HG02970 (cell line): ENCODE measurements at regions not wholly inside any gene's neighbourhood (a gene's known extent, or its start where the extent isn't known, plus 50 kb on each side); places are given as distances from the start of the nearest gene placed in this dataset.
"Not testable (repeated sequence)": the region's sequence is repeated elsewhere in the genome, so short reads cannot be mapped to it uniquely, and the experiment has no call there.

ENCODE experiments used
- ATAC-seq: cut with Tn5 transposase; IDR thresholded peaks from one replicate; pipeline ENCODE4 v1.9.1; 2021; ENCODE audit warnings: mild to moderate bottlenecking, moderate library complexity, moderate number of reproducible peaks; ENCODE audit not compliant: unreplicated experiment, low FRiP score

DNA sequence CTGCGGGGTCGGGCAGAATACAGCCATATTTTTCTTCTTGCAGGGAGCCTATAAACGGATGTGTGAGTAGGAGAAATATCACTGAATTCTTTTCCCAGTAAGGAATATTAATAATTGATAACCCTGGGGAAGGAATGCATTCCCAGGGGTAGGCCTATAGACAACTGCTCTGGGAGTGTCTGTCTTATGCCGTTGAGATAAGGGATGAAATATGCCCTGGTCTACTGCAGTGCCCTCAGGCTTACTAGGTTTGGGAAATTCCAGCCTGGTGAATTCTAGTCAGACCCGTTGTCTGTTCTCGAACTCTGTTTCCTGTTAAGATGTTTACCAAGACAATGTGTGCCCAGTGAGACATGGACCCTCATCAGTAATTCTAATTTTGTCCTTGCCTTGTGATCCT, 1129.3 kb downstream of the ZPLD1 start:
- ATAC-seq: not testable (repeated sequence)

DNA sequence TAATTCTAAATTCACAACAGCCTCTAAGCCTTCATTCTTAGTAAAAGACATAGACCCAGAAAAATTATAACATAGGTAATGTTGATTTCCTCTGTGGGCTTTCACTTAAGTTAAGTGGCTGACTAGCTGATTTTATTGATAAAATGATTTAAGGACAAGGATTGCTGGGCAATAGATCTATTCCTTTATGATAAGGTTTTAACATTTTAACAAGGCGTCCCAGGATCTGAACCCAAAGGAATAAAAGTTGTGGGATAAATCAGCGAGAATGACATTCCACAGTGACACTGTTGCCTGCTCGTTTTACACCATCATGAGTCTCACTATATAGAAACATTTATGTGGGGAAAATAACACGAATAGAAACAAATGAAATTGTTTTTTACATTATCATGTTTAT, 1151.0 kb downstream of the ZPLD1 start:
- no peak for ATAC-seq

DNA sequence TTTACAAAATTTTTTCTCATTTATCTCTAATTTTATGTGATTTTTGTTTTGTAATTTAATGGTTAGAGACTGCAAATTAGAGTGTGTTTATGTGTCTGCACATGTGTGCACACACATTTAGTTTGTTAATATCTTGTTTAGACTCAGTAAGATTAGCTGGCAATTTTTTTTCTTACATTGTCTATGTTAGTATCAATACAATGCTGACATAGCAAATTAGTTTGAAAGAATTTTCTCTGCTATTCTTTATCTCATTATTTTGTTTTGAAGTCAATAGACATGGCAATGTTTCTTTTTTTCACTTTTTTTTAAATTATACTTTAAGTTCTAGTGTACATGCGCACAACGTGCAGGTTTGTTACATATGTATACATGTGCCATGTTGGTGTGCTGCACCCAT, 1155.0 kb downstream of the ZPLD1 start:
- no peak for ATAC-seq

DNA sequence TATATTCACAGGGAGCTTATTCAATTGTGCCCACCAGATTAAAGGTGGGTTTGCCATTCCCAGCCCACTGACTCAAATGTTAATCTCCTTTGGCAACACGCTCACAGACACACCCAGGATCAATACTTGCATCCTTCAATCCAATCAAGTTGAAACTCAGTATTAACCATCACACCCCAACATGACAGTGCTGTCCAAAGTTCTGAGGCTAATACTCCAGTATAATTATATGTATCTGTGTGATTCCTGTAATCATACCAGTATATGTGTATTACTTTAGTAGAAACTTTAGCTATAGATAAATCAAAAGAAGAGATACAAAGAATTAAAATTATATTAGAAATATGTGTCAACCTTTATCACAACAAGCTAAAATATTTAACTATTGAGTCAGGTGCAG, 1166.0 kb downstream of the ZPLD1 start:
- ATAC-seq: no peak

DNA sequence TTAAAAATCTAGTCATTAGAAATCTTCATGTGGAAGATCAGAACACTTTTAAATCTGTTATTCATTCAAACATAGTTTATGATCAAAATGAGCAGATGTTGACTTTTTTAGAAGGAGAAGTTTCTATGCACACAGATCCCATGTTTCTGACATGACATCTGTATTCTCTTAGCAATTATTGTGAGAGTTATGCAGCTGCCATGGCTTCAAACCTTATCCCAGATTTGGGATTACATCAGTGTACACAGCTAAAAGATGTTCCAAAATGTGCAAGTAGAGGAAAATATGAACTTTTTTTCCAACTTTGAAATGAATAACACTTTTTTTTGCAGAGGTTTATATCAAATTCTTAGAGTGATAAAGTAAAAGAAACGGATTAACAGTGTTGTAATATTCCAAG, 1166.9 kb downstream of the ZPLD1 start:
- ATAC-seq: no peak

DNA sequence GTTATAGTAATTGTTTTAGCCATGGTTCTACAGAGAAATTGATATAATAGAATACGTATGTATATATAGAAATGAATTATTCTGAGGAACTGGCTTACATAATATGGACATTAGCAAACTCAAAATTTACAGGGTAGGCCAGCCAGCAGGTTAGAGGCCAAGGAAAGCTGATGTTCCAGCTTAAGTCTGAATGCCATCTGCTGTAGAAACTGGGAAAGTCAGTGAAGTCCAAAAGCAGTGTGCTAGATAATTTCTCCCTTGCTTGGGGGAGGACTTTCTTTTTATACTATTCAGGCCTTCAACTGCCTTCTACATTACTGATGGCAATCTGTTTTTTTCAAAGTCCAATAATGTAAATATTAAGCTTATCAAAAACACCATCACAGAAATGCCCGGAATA, 1174.7 kb downstream of the ZPLD1 start:
- ATAC-seq: no peak

DNA sequence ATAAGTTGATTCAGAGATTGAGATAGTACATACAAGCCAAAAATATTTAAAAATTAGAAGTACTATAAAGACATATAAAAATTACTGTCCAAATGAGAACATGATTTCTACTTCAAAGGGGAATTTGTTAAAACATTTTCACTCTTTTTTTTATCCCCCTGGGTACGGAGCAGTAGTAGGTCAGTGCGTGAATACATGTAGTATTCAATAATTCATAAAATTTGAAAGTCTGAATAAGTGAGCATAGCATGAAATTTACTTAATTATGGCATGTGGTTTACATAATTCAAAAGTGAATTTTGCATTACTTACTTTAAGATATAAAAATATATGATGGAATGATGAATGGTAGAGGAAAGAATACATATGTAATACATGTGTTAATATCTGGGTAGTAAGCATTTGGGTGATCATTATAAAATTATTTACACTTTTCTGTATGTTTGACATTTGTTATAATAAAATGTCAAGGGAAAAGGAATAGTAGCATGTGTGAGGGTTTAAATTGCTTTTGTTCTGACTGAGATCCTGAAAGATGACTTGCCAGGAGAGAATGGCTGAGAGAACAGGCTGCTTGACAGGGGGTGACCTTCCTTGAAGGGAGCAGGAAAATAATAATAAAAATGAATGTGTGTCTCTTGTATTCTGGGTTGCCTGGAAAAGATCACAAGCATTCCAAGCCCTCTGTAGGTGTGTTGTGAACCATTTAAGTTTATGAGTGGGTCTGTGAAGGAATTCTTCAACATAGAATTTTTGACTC, 1178.8 kb downstream of the ZPLD1 start:
- no peak for ATAC-seq

DNA sequence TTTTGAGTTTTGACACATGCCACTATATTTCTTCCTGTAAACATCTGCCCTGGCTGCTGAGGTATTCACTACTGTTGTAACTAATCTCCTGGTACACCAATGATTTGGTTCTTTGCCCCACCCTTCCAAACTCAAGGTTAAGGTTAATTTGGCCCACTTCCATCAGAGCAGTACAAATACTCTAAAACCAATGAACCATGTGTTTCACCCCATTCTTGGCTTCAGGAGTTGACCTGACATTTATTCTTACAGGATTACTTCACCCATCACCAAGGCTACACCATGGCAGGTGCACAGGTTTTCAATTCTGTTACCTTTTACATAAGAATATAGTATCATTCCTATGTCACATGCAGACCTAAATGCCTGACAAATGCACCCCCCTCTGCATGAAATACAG, 1179.9 kb downstream of the ZPLD1 start:
- no peak for ATAC-seq

DNA sequence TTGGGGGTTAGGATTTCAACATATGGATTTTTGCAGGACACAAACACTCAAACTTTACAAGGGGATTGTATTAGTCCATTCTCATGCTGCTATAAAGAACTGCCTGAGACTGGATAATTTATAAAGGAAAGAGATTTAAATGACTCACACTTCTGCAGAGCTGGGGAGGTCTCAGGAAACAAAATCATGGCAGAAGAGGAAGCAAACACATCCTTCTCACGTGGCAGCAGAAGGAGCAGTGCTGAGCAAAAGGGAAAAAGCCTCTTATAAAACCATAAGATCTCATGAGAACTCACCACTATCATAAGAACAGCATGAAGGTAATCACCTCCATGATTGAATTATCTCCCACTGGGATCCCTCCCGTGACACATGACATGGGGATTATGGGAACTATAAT, 1183.1 kb downstream of the ZPLD1 start:
- ATAC-seq: no peak

DNA sequence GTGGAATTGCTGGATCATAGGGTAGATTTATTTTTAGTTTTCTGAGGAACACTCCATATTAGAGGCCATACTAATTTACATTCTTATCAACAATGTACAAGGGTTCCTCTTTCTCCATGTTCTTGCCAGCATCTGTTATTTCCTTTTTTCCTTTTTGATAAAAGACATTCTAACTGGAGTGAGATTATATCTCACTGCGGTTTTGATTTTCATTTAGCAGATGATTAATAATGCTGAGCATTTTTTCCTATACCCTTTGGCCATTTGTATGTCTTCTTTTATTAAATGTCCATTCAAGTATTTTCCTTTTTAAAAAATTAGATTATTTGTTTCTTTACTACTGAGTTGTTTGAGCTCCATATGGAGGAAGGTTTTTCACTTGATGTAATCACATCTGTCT, 1189.5 kb downstream of the ZPLD1 start:
- ATAC-seq: no peak

DNA sequence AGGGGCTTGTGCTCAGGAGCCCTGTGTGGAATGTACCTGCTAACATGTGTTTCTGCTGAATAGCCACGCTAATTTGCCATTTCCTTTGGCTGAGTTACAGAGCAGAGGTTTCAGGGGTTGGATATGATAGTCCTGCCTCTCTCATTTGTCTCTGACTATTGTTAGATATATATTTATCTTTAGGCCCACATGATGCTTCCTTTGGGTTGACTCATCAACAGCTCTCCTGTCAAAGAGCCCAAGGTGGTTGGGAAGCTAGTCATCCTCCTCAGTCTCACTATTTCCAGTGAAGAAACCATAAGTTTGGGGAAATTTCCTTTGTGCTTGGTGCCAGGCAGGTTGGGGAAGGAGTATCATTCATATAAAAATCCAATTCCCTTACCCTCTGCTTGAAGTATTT, 1194.6 kb downstream of the ZPLD1 start:
- ATAC-seq: no peak

DNA sequence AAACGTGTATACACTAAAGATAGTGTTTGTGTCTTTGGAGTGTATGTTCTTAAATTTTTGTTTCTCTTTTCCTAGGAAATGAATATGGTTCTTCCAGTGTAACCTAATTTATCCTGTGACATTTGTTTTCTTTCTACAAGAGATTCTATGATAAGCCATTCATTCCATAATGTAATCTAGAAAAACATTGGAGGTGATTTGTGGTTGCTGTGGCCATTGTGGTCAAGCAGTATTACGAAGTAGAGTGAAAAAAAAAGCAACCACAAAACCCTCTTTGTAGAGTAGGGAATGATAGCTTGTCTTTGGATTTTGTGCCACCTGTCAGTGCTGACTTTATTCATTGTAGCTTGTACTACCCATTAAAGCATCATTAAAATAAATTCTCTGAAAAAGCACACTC, 1209.6 kb downstream of the ZPLD1 start:
- no peak for ATAC-seq

DNA sequence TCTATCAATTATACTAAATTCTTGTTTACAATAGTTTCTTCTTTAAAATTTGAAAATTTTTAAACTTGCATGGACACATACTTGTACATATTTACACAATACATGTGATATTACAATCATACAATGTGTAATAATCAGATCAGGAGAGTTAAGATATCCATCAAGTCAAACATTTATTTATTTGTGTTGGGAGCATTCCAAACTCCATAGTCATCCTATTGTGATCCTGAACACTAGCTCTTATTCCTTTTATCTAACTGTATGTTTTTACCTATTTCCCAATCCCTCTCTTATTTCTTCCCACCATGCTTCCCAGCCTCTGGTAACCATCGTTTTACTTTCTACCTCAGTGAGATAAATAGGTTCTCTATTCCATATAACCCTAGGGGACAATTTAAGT, 1219.2 kb downstream of the ZPLD1 start:
- ATAC-seq: no peak

DNA sequence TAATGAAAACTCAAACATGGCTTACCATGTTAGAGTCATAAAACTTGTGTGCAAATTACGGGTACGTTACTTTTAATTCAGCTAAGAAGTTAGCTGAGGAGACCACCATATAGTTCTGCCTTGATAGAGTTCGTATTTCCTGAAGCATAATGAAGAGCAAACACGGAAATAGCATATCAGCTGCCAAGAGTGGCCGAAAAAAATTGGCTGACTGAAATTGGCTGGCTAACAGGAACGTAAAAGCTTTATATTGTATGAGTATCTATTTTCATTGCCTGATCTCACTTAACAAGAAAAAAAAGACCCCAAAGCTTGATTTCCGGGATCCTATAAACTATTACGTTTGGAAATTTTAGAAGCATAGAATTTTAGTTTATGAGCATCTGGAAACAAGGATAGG, 1222.9 kb downstream of the ZPLD1 start:
- ATAC-seq: no peak

DNA sequence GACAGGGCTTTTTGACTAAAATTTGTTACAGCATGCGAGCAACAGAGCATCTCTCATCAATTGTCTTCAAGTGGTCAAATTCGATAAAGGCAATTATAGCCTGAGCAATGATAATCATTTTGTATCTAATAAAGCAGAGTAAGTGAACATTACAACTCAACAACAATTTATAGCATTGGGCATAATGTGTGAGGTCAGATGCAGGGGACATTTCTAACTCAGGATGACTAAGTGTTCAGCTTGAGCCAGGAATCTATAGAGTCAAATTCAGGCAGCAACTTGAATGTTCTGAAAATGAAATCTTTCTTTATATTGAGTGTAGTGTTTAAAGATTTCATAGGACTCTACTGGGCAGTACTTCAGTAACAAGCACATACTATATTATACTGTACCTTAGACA, 1226.0 kb downstream of the ZPLD1 start:
- ATAC-seq: no peak

DNA sequence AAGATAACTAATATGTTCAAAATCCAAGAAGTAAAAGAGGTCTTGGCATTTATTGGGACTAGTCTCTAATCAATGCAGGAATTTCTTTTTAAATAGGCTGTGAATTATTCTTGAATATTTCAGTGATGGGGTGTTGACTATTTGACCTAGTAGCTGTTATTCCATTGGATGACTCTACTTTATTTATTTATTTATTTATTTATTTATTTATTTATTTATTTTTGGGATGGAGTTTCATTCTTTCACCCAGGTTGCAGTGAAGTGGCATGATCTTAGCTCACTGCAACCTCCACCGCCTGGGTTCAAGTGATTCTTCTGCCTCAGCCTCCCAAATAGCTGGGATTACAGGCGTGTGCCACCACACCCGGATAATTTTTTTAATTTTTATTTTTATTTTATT, 1227.8 kb downstream of the ZPLD1 start:
- no peak for ATAC-seq

DNA sequence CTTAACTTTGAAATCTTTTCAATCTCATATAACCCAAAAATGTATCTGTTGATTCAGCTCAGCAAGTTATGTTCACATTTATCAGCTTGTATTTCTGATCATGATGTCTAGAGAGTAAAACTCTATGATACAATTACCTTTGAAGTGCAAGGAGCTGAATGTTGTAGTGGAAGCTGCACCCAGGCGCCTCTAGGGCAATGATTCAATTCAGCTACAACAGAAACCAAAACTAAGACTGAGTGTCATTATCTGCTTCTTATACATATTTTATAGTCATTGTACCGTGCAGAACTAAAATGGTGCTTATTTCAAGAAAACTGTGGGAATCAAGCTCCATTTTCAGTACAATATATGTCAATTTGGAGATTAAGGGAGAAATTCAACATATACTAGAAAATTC, 1237.5 kb downstream of the ZPLD1 start:
- ATAC-seq: no peak

DNA sequence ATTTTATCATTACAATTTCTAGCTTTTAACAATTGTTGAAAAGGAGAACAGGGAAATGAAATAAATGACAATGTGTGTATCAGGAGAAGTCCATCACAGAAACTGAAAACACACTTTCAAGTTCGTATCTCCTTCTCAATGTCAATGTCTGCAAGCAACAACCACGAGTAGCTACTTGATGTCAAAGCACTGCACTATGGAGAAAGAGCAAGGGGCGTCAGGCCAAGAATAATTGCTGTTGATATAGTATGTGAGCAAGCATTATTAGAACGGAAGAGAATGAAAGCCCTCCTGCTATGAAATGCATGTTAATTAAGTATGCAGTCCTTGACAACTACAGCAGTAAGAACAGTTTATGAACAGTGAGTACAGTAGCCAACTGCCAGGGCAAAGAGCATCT, 1250.1 kb downstream of the ZPLD1 start:
- ATAC-seq: no peak

DNA sequence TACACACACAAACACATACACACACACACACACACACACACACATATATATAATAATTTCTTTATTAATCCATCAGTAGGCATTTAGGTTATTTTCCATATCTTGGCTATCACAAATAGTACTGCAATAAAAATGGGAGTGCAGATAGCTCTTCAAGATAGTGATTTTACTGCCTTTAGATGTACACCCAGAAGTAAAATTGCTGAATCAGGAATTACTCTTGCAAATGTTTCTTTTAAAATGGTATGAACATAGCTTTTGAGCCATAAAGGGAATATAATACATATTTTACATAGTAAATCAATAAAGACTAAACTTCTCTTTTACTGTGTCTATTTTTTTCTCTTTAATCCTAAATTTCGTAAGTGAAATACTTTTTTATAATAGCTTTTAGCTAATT, 1251.1 kb downstream of the ZPLD1 start:
- ATAC-seq: no peak

DNA sequence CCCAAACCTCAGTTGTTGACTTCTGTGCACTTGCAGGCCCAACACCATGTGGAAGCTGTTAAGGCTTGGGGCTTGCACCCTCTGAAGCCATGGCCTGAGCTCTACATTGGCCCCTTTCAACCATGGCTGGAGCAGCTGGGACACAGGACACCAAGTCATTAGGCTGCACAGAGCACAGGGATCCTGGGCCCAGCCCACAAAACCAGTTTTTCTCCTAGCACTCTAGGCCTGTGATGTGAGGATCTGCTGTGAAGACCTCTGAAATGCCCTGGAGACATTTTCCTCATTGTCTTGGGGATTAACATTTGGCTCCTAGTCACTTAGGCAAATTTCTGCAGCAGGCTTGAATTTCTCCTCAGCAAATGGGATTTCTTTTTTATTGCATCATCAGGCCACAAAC, 1255.7 kb downstream of the ZPLD1 start:
- no peak for ATAC-seq

DNA sequence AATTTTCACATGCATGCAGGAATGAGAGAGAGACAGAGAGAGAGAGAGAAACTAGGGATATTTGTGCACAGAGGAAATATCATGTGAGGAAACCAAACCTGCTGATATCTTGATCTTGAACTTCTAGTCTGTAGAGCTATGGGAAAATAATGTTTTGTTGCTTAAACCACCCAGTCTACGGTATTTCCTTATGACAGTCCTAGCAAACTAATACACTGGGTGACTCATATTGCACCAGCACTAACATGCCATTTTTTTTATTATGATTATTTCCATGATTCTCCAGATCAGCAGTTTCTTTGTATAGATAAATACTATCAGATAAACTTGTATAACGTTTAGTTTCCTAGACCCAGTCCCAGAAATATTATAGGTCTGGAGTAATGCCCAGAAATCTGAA, 1259.0 kb downstream of the ZPLD1 start:
- ATAC-seq: no peak

DNA sequence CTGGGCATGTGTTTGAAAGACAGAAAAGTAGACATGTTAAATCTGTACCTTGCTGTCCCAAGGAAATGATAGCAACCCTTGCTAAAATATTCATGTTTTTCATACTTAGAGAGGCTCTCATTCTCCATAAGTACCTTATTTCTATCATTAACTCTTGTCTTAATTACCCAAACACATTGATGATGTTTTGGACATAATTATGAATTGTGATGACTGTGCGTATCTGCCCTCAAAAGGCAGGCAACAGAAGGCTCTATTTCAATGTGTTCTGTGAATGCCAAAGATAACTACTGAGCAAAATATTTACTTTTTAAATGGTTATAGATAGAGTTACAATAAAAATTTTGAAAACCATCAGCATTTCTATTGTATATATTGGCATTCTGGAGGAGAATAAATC, 1263.8 kb downstream of the ZPLD1 start:
- ATAC-seq: no peak

DNA sequence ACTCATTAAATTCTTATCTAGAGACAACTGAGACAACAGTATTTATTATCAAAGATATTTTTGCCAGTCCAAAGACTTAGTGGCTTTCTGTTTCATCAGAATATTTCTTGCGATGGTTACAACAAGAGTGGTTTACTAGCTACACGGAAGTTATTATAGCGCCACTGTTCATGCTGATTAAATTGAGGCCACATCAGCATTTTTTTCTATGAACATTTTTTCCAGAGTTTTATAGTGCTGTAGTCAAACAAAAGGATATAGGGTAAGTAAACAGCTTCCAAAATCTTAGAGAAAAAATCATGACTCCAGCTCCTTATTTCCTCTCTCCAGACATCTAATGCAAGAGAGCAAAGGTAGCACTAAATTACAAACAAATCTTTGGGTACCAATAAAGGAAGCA, 1264.4 kb downstream of the ZPLD1 start:
- ATAC-seq: no peak
